ENCODE measurements at regions not wholly inside any gene's neighbourhood (a gene's known extent, or its start where the extent isn't known, plus 50 kb on each side); places are given as distances from the start of the nearest gene placed in this dataset.

GRCh38 chr20:40603057-40603651 is 85.9 kb downstream of the MAFB start:
- no peak overlapping the region for H3K27ac Mint-ChIP-seq
- peaks cover 11% of the 10 kb centered on the region for H3K9me3 Mint-ChIP-seq (ENCODE audit: low read depth)
- peaks cover 5% of the 10 kb centered on the region for H3K27me3 Mint-ChIP-seq

GRCh38 chr20:40602381-40602780 is 86.7 kb downstream of the MAFB start:
- Mint-ChIP-seq H3K9me3 (ENCODE audit: low read depth) (peaks cover 11% of the 10 kb centered on the region), H3K36me3 (ENCODE audit: insufficient read depth) (peaks cover 2% of the 10 kb centered on the region), H3K4me1 (ENCODE audit: low read depth) (no peaks in the 10 kb centered on the region), H3K27ac (no peak overlapping the region), H3K27me3 (peaks cover 5% of the 10 kb centered on the region), H3K4me3 (ENCODE audit: low read depth) (no peak overlapping the region)
- TF ChIP-seq CTCF (IDR thresholded peaks at IDR 0.05; ENCODE audit: unreplicated experiment): no peak
- no peak for DNase-seq (ENCODE audit: low spot score, unreplicated experiment)

More at GRCh38 chr20:40603057-40603651, 85.9 kb downstream of the MAFB start:
- no peak for DNase-seq (ENCODE audit: low spot score, unreplicated experiment)
- H3K4me3 Mint-ChIP-seq (ENCODE audit: low read depth): no peak overlapping the region
- peaks cover 2% of the 10 kb centered on the region for H3K36me3 Mint-ChIP-seq (ENCODE audit: insufficient read depth)
- TF ChIP-seq CTCF (IDR thresholded peaks at IDR 0.05; ENCODE audit: unreplicated experiment): no peak
- H3K4me1 Mint-ChIP-seq (ENCODE audit: low read depth): no peaks in the 10 kb centered on the region

- DNase-seq (ENCODE audit: low spot score, unreplicated experiment): no peak
- Mint-ChIP-seq H3K27ac (no peak overlapping the region), H3K4me1 (ENCODE audit: low read depth) (no peaks in the 10 kb centered on the region), H3K27me3 (peaks cover 2% of the 10 kb centered on the region), H3K9me3 (ENCODE audit: low read depth) (peaks cover 11% of the 10 kb centered on the region), H3K36me3 (ENCODE audit: insufficient read depth) (peaks cover 2% of the 10 kb centered on the region), H3K4me3 (ENCODE audit: low read depth) (no peak overlapping the region)
- no peak for TF ChIP-seq CTCF (IDR thresholded peaks at IDR 0.05; ENCODE audit: unreplicated experiment)
Observed at GRCh38 chr20:40600441-40601219, 88.4 kb downstream of the MAFB start.

- Mint-ChIP-seq H3K27me3 (peaks cover 2% of the 10 kb centered on the region), H3K27ac (no peak overlapping the region), H3K4me1 (ENCODE audit: low read depth) (no peaks in the 10 kb centered on the region), H3K4me3 (ENCODE audit: low read depth) (no peak overlapping the region), H3K9me3 (ENCODE audit: low read depth) (peaks cover 11% of the 10 kb centered on the region), H3K36me3 (ENCODE audit: insufficient read depth) (peaks cover 2% of the 10 kb centered on the region)
- DNase-seq (ENCODE audit: low spot score, unreplicated experiment): no peak
- no peak for TF ChIP-seq CTCF (IDR thresholded peaks at IDR 0.05; ENCODE audit: unreplicated experiment)
Observed at GRCh38 chr20:40599987-40600386, 89.0 kb downstream of the MAFB start.

- H3K36me3 Mint-ChIP-seq (ENCODE audit: insufficient read depth): no peaks in the 10 kb centered on the region
- H3K4me3 Mint-ChIP-seq (ENCODE audit: low read depth): no peak overlapping the region
- no peaks in the 10 kb centered on the region for H3K4me1 Mint-ChIP-seq (ENCODE audit: low read depth)
- DNase-seq (ENCODE audit: low spot score, unreplicated experiment): no peak
- peaks cover 4% of the 10 kb centered on the region for H3K9me3 Mint-ChIP-seq (ENCODE audit: low read depth)
- peaks cover 17% of the 10 kb centered on the region for H3K27me3 Mint-ChIP-seq
- no peak for TF ChIP-seq CTCF (IDR thresholded peaks at IDR 0.05; ENCODE audit: unreplicated experiment)
- H3K27ac Mint-ChIP-seq: no peak overlapping the region
Observed at GRCh38 chr20:40592941-40593340, 96.1 kb downstream of the MAFB start.

All from progenitor cell of endocrine pancreas (in vitro differentiated cells).